Ovary (tissue), 7 donors: ENCODE measurements at regions not wholly inside any gene's neighbourhood (a gene's known extent, or its start where the extent isn't known, plus 50 kb on each side); places are given as distances from the start of the nearest gene placed in this dataset.

Experiments
- DNase-seq, 5 donors: peaks; one replicate each; pipeline ENCODE4 v3.0.0-alpha.2; 2019 to 2020
- H3K27ac ChIP-seq, 2 donors: fragments of 200-600 bp; one replicate each; pipeline versions ENCODE4 v1.5.1 to v1.8.0; 2019 to 2022
- H3K27me3 ChIP-seq: fragments of 200-600 bp; one replicate; pipeline ENCODE4 v1.8.0; 2022
- H3K36me3 ChIP-seq: fragments of 200-600 bp; sonication (generic); one replicate; pipeline ENCODE4 v1.5.1; 2019
- H3K4me1 ChIP-seq: one replicate; pipeline ENCODE4 v1.8.1; 2013; ENCODE audit warnings: mild to moderate bottlenecking, moderate library complexity; ENCODE audit not compliant: insufficient read depth
- H3K4me3 ChIP-seq: fragments of 200-600 bp; sonication (generic); one replicate; pipeline ENCODE4 v1.5.1; 2017
- H3K9me3 ChIP-seq, 2 donors: fragments of 200-600 bp in 1 of 2; sonication (generic) in 1 of 2; one replicate each; pipeline versions ENCODE4 v1.5.1 to v1.8.1; 2013 to 2019; ENCODE audit warnings: mild to moderate bottlenecking in 1 of 2, moderate library complexity in 1 of 2
- CTCF ChIP-seq, 3 donors: fragments of 450-650 bp in 2 of 3; fragments of 200-600 bp in 1 of 3; IDR thresholded peaks; one replicate each; pipeline versions ENCODE4 v1.5.1 to v1.8.0; 2016 to 2022; ENCODE audit warnings: antibody characterized with exemption in 3 of 3, mild to moderate bottlenecking in 1 of 3
- EP300 ChIP-seq: sonication (generic); formaldehyde crosslinking; IDR thresholded peaks from one replicate; pipeline ENCODE4 v1.6.1; 2017; ENCODE audit warnings: antibody characterized with exemption
- POLR2A ChIP-seq: fragments of 450-650 bp; IDR thresholded peaks from one replicate; pipeline ENCODE4 v1.6.1; 2017; ENCODE audit warnings: antibody characterized with exemption, mild to moderate bottlenecking, moderate library complexity
- WGBS, 3 donors: extraction: QIAGEN DNeasy Blood & Tissue Kit in 1 of 3; methylation state at CpG; one replicate each; pipeline versions ENCODE4 v1.1.5 to v1.1.7; 2013 to 2017; 5-methylcytosine and 5-hydroxymethylcytosine counted together
- intact Hi-C, 4 donors: fragments of 100-400 bp; cut with DNase I; formaldehyde crosslinking; loops; one replicate each; pipeline versions ENCODE4 v1.11.0 to v1.15.1; 2022 to 2023
- donor health status: DM: no; HTN: no; CAD: no; lungs with moderate emphysema.
- donor health status: DM: no; HTN: no; CAD: no.
- donor health status: Bipolar disorder and iron deficiency.
- donor health status: DM: no; HTN: no; CAD: no.
- donor health status: DM: yes; HTN: yes; CAD: no.

- TF ChIP-seq EP300 (no peak), POLR2A (no peak), CTCF (IDR thresholded peaks at IDR 0.05) (no peak)
- DNase-seq, result no peak
- Histone ChIP-seq H3K27ac (no peak overlapping the region), H3K4me1 (no peaks in the 10 kb centered on the region), H3K9me3 (no peaks in the 10 kb centered on the region), H3K4me3 (no peak overlapping the region), H3K36me3 (no peaks in the 10 kb centered on the region), H3K27me3 (no peaks in the 10 kb centered on the region)
- 70 to 80% (median 77%) methylated on average over 3 of the region's 3 CpGs for WGBS, 3 donors
- intact Hi-C loops, result no loop called here
Observed at GRCh38 chr5:158573829-158574228, 525.9 kb downstream of the EBF1 start.

GRCh38 chr5:158570502-158570901 lies 529.2 kb downstream of the EBF1 start:
- WGBS, 3 donors, result 73 to 91% (median 85%) methylated on average over 1 of the region's 1 CpG

GRCh38 chr5:158569534-158569933 lies 530.2 kb downstream of the EBF1 start:
- TF ChIP-seq EP300 (no peak), CTCF (IDR thresholded peaks at IDR 0.05) (no peak), POLR2A (no peak)
- Histone ChIP-seq H3K36me3 (no peaks in the 10 kb centered on the region), H3K27me3 (no peaks in the 10 kb centered on the region), H3K9me3 (no peaks in the 10 kb centered on the region), H3K4me1 (no peaks in the 10 kb centered on the region), H3K27ac (no peak overlapping the region), H3K4me3 (no peak overlapping the region)
- WGBS, 3 donors, result 77 to 92% (median 87%) methylated on average over 4 of the region's 4 CpGs
- no peak for DNase-seq
- intact Hi-C loops, result no loop called here

More at GRCh38 chr5:158570502-158570901, 529.2 kb downstream of the EBF1 start:
- no peaks in the 10 kb centered on the region for H3K36me3 ChIP-seq
- no peak overlapping the region for H3K4me3 ChIP-seq
- no peak for DNase-seq
- TF ChIP-seq EP300 (no peak), CTCF (IDR thresholded peaks at IDR 0.05) (no peak), POLR2A (no peak)
- H3K4me1 ChIP-seq, result no peaks in the 10 kb centered on the region
- intact Hi-C loops, result no loop called here
- H3K9me3 ChIP-seq, result no peaks in the 10 kb centered on the region
- H3K27ac ChIP-seq, result no peak overlapping the region
- no peaks in the 10 kb centered on the region for H3K27me3 ChIP-seq

- H3K27me3 ChIP-seq, result no peaks in the 10 kb centered on the region
- no peak for TF ChIP-seq POLR2A
- no peak for TF ChIP-seq CTCF (IDR thresholded peaks at IDR 0.05)
- no peak for TF ChIP-seq EP300
- intact Hi-C loops, result no loop called here
- WGBS, 3 donors, result 75 to 97% (median 78%) methylated on average over 3 of the region's 3 CpGs
- no peak overlapping the region for H3K4me3 ChIP-seq
- H3K27ac ChIP-seq, result no peak overlapping the region
- no peak for DNase-seq
- no peaks in the 10 kb centered on the region for H3K9me3 ChIP-seq
- no peaks in the 10 kb centered on the region for H3K4me1 ChIP-seq
- H3K36me3 ChIP-seq, result no peaks in the 10 kb centered on the region
Observed at GRCh38 chr5:158565017-158565789, 534.5 kb downstream of the EBF1 start.
